Caco-2 (cell line): ENCODE measurements at regions not wholly inside any gene's neighbourhood (a gene's known extent, or its start where the extent isn't known, plus 50 kb on each side); places are given as distances from the start of the nearest gene placed in this dataset.

Experiments
- BruUV-seq: library from RNA; stranded (reverse); fragments of 400-500 nt; replicated peaks from 2 replicates; lab custom pipeline; 2021; lab: Mats Ljungman, UMichigan
- CTCF ChIA-PET: fragments of 300-600 bp; sonication (Branson Sonifier 250); formaldehyde crosslinking; loops from one replicate; lab custom pipeline; 2022; ENCODE audit warnings: antibody characterized with exemption; lab: Charles Lee
- POLR2A ChIA-PET: fragments of 300-600 bp; sonication (Branson Sonifier 250); formaldehyde crosslinking; loops from one replicate; lab custom pipeline; 2022; ENCODE audit warnings: antibody characterized with exemption; lab: Charles Lee
- DNase-seq, 2 experiments: peaks; one replicate each; pipeline versions ENCODE4 v3.0.0 to v3.0.0-alpha.2; 2020 to 2022
- H3K27me3 ChIP-seq: replicated peaks from 2 replicates; pipeline ENCODE4 v1.6.0; 2011; ENCODE audit warnings: low read length; ENCODE audit not compliant: control insufficient read depth, insufficient read depth
- H3K36me3 ChIP-seq: 2 replicates; pipeline ENCODE4 v1.5.1; 2011; ENCODE audit warnings: low read length; ENCODE audit not compliant: control insufficient read depth, insufficient read depth
- H3K4me1 ChIP-seq: fragments of 250-450 bp; sonication (Bioruptor Pico); 2 replicates; pipeline ENCODE4 v1.5.1; 2020; ENCODE audit warnings: mild to moderate bottlenecking
- H3K4me3 ChIP-seq: 2 replicates; pipeline ENCODE4 v1.5.1; 2011; ENCODE audit warnings: low read depth, mild to moderate bottlenecking, control low read depth, low read length
- H3K9me3 ChIP-seq: fragments of 250-450 bp; sonication (Bioruptor Pico); 2 replicates; pipeline ENCODE4 v1.5.1; 2020; ENCODE audit warnings: mild to moderate bottlenecking, moderate library complexity
- H3K27ac Mint-ChIP-seq: one replicate; pipeline ENCODE4 v1.8.0; 2022; ENCODE audit warnings: mixed read lengths; ENCODE audit not compliant: unreplicated experiment
- H3K27me3 Mint-ChIP-seq: one replicate; pipeline ENCODE4 v1.8.0; 2022; ENCODE audit warnings: mixed read lengths; ENCODE audit not compliant: insufficient read depth, unreplicated experiment
- H3K36me3 Mint-ChIP-seq: one replicate; pipeline ENCODE4 v1.8.0; 2022; ENCODE audit warnings: mild to moderate bottlenecking, mixed read lengths; ENCODE audit not compliant: insufficient read depth, unreplicated experiment
- H3K4me1 Mint-ChIP-seq: one replicate; pipeline ENCODE4 v1.8.0; 2022; ENCODE audit warnings: low read depth, mixed read lengths; ENCODE audit not compliant: unreplicated experiment
- H3K4me3 Mint-ChIP-seq: one replicate; pipeline ENCODE4 v1.8.0; 2022; ENCODE audit warnings: mild to moderate bottlenecking, moderate library complexity, mixed read lengths; ENCODE audit not compliant: unreplicated experiment
- H3K9me3 Mint-ChIP-seq: one replicate; pipeline ENCODE4 v1.8.0; 2022; ENCODE audit warnings: mixed read lengths; ENCODE audit not compliant: unreplicated experiment
- intact Hi-C: fragments of 100-400 bp; cut with micrococcal nuclease; formaldehyde crosslinking; loops from one replicate; pipeline ENCODE4 v1.10.0; 2022; ENCODE audit not compliant: unreplicated experiment
- TF ChIP-seq, protein P1 (sequence below), 2 experiments: fragments of 200-600 bp in 1 of 2; IDR thresholded peaks; 1 replicate in 1 of 2; 2 replicates in 1 of 2; pipeline versions ENCODE4 v1.5.1 to v1.8.0; 2011 to 2022; ENCODE audit warnings: antibody characterized with exemption in 1 of 2, control low read depth in 1 of 2, inconsistent platforms in 1 of 2, low read depth in 1 of 2, low read length in 1 of 2, mild to moderate bottlenecking in 1 of 2, moderate library complexity in 1 of 2; ENCODE audit not compliant: insufficient read depth in 1 of 2, severe bottlenecking in 1 of 2, unreplicated experiment in 1 of 2

DNA sequence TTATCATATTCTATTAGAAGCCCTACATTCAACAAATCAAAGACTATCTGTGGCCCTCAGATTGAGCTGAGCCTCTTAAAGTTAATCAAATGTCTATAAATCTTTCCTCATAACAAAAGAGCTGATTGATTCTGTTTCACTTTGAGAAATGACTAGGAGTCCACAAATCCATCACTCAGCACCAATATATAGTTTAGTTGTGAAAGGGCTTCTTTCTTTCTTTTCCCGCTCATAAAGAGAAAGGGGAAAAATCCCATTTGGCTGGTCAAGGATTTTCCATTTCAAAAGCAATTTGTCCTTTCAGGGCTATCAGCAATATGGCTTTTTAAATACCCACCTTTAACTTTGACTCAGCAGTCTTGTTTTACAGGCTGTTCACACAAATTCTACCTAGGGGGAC lies 408.5 kb upstream of the PCDH20 start:
- no peaks in the 10 kb centered on the region for H3K9me3 Mint-ChIP-seq
- TF ChIP-seq, protein P1, sequence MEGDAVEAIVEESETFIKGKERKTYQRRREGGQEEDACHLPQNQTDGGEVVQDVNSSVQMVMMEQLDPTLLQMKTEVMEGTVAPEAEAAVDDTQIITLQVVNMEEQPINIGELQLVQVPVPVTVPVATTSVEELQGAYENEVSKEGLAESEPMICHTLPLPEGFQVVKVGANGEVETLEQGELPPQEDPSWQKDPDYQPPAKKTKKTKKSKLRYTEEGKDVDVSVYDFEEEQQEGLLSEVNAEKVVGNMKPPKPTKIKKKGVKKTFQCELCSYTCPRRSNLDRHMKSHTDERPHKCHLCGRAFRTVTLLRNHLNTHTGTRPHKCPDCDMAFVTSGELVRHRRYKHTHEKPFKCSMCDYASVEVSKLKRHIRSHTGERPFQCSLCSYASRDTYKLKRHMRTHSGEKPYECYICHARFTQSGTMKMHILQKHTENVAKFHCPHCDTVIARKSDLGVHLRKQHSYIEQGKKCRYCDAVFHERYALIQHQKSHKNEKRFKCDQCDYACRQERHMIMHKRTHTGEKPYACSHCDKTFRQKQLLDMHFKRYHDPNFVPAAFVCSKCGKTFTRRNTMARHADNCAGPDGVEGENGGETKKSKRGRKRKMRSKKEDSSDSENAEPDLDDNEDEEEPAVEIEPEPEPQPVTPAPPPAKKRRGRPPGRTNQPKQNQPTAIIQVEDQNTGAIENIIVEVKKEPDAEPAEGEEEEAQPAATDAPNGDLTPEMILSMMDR (IDR thresholded peaks at IDR 0.05; ENCODE audit: insufficient read depth in 1 of 2, low read depth in 1 of 2, low read length in 1 of 2, severe bottlenecking in 1 of 2, unreplicated experiment in 1 of 2) = no peak
- no peak overlapping the region for H3K4me3 Mint-ChIP-seq
- H3K27ac Mint-ChIP-seq = no peak overlapping the region
- no peak for DNase-seq
- ChIA-PET POLR2A (no interaction called here), CTCF (no interaction called here)
- no peaks in the 10 kb centered on the region for H3K36me3 ChIP-seq
- H3K27me3 Mint-ChIP-seq = peaks cover 4% of the 10 kb centered on the region
- no peaks in the 10 kb centered on the region for H3K27me3 ChIP-seq
- H3K4me1 ChIP-seq = no peaks in the 10 kb centered on the region
- no peaks in the 10 kb centered on the region for H3K4me1 Mint-ChIP-seq
- intact Hi-C loops = no loop called here
- no peaks in the 10 kb centered on the region for H3K36me3 Mint-ChIP-seq
- no peaks in the 10 kb centered on the region for H3K9me3 ChIP-seq
- BruUV-seq = no TSS peak
- no peak overlapping the region for H3K4me3 ChIP-seq

DNA sequence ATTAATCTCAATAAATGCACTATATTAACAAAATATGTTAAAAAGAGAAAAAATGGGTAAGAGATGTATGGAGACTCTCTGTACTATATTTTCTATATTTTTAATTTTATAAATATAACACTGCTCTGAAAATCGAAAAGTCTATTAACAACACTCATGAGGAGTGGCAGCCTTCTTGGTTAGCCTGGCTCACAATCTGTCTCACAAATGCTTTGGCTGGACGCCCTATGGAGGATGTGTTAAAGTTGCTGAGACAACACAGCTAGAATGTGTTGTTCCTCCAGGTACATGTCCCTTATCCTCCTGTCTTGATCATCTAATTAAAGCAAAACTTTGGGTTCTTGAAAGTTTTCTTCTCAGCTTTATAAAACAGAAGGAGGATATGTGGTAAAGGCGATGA lies 396.6 kb upstream of the PCDH20 start:
- H3K27me3 ChIP-seq = no peaks in the 10 kb centered on the region
- ChIA-PET POLR2A (no interaction called here), CTCF (no interaction called here)
- no peaks in the 10 kb centered on the region for H3K9me3 ChIP-seq
- Mint-ChIP-seq H3K9me3 (no peaks in the 10 kb centered on the region), H3K27ac (no peak overlapping the region), H3K36me3 (no peaks in the 10 kb centered on the region), H3K4me1 (no peaks in the 10 kb centered on the region), H3K27me3 (no peaks in the 10 kb centered on the region), H3K4me3 (no peak overlapping the region)
- TF ChIP-seq, protein P1 (IDR thresholded peaks at IDR 0.05; ENCODE audit: insufficient read depth in 1 of 2, low read depth in 1 of 2, low read length in 1 of 2, severe bottlenecking in 1 of 2, unreplicated experiment in 1 of 2) = no peak
- no peak for DNase-seq
- BruUV-seq = no TSS peak
- intact Hi-C loops = no loop called here
- H3K4me3 ChIP-seq = no peak overlapping the region
- no peaks in the 10 kb centered on the region for H3K4me1 ChIP-seq
- no peaks in the 10 kb centered on the region for H3K36me3 ChIP-seq

DNA sequence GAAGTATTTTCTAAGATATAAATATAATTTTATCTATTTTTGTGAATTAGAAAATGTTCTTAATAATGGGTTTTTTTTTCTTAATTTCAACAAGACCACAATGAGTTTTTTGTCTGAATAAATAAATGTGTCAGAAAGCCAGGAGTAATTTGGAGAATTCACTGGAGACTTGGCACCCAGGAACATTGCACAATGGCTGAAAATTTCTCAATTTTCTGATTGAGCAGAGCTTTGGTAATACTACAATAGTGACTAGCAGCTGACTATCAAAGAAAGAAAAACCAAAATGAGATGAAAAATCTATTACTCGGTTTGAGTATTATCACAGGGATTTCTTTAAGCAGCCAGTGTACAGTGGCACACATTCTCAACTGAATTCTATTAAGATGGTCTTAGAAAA lies 394.4 kb upstream of the PCDH20 start:
- ChIA-PET POLR2A (no interaction called here), CTCF (no interaction called here)
- Histone ChIP-seq H3K27me3 (no peaks in the 10 kb centered on the region), H3K36me3 (no peaks in the 10 kb centered on the region), H3K4me1 (no peaks in the 10 kb centered on the region), H3K9me3 (no peaks in the 10 kb centered on the region), H3K4me3 (no peak overlapping the region)
- Mint-ChIP-seq H3K4me1 (no peaks in the 10 kb centered on the region), H3K9me3 (no peaks in the 10 kb centered on the region), H3K36me3 (no peaks in the 10 kb centered on the region), H3K4me3 (no peak overlapping the region), H3K27ac (no peak overlapping the region), H3K27me3 (no peaks in the 10 kb centered on the region)
- no TSS peak for BruUV-seq
- TF ChIP-seq, protein P1 (IDR thresholded peaks at IDR 0.05; ENCODE audit: insufficient read depth in 1 of 2, low read depth in 1 of 2, low read length in 1 of 2, severe bottlenecking in 1 of 2, unreplicated experiment in 1 of 2) = no peak
- intact Hi-C loops = no loop called here
- DNase-seq = no peak
